Stomach (tissue), 8 donors: ENCODE measurements at regions not wholly inside any gene's neighbourhood (a gene's known extent, or its start where the extent isn't known, plus 50 kb on each side); places are given as distances from the start of the nearest gene placed in this dataset.

Source experiments
- DNase-seq, 2 donors: peaks; one replicate each; pipeline versions ENCODE4 v3.0.0 to v3.0.0-alpha.2; 2013 to 2019
- H3K27ac ChIP-seq, 5 donors: fragments of 200-600 bp in 4 of 5; sonication (generic) in 4 of 5; one replicate each; pipeline ENCODE4 v1.5.1; 2013 to 2019; ENCODE audit warnings: mild to moderate bottlenecking in 1 of 5, moderate library complexity in 1 of 5
- H3K27me3 ChIP-seq, 3 donors: fragments of 200-600 bp; sonication (generic); one replicate each; pipeline ENCODE4 v1.5.1; 2017 to 2019; ENCODE audit warnings: mixed run types in 1 of 3
- H3K36me3 ChIP-seq, 4 donors: fragments of 200-600 bp; sonication (generic); 1 replicate in 3 of 4; 2 replicates in 1 of 4; pipeline ENCODE4 v1.5.1; 2016 to 2019
- H3K4me1 ChIP-seq, 4 donors: fragments of 200-600 bp; sonication (generic); one replicate each; pipeline ENCODE4 v1.5.1; 2016 to 2019
- H3K4me3 ChIP-seq, 4 donors: fragments of 200-600 bp; sonication (generic) in 3 of 4; one replicate each; pipeline ENCODE4 v1.5.1; 2016 to 2019; ENCODE audit warnings: mild to moderate bottlenecking in 1 of 4
- H3K9me3 ChIP-seq, 4 donors: fragments of 200-600 bp; sonication (generic); one replicate each; pipeline ENCODE4 v1.5.1; 2016 to 2019
- CTCF ChIP-seq, 7 experiments: fragments of 450-650 bp in 4 of 7; fragments of 200-600 bp in 3 of 7; sonication (generic) in 3 of 7; IDR thresholded peaks; one replicate each; pipeline ENCODE4 v1.5.1; 2016 to 2019; ENCODE audit warnings: antibody characterized with exemption in 7 of 7, control low read depth in 2 of 7, mild to moderate bottlenecking in 1 of 7
- EP300 ChIP-seq: sonication (generic); formaldehyde crosslinking; IDR thresholded peaks from one replicate; pipeline ENCODE4 v1.6.1; 2017; ENCODE audit warnings: antibody characterized with exemption
- POLR2A ChIP-seq, 4 donors: fragments of 450-650 bp; IDR thresholded peaks; one replicate each; pipeline ENCODE4 v1.6.1; 2016; ENCODE audit warnings: antibody characterized with exemption in 4 of 4, control low read depth in 2 of 4, mild to moderate bottlenecking in 1 of 4, moderate library complexity in 1 of 4
- POLR2AphosphoS5 ChIP-seq, 3 donors: sonication (generic); formaldehyde crosslinking; IDR thresholded peaks; one replicate each; pipeline ENCODE4 v1.6.1; 2016; ENCODE audit warnings: antibody characterized with exemption in 3 of 3
- WGBS, 5 donors: extraction: QIAGEN DNeasy Blood & Tissue Kit in 3 of 5; methylation state at CpG; one replicate each; pipeline versions ENCODE4 v1.1.5 to v1.1.7; 2013 to 2018; 5-methylcytosine and 5-hydroxymethylcytosine counted together
- intact Hi-C: fragments of 100-400 bp; cut with DNase I; formaldehyde crosslinking; loops from one replicate; pipeline ENCODE4 v1.15.1; 2023; ENCODE audit warnings: low total_unique reads
- donor health status: healthy with polysubstance abuse.
- donor health status: Bipolar disorder and iron deficiency.
- donor health status: healthy.

- TF ChIP-seq EP300 (no peak), POLR2AphosphoS5 (IDR thresholded peaks at IDR 0.05) (no peak), POLR2A (IDR thresholded peaks at IDR 0.05) (no peak), CTCF (IDR thresholded peaks at IDR 0.05) (no peak)
- Histone ChIP-seq H3K36me3 (no peaks in the 10 kb centered on the region), H3K27ac (no peak overlapping the region), H3K4me3 (no peak overlapping the region), H3K4me1 (no peaks in the 10 kb centered on the region), H3K27me3 (peaks cover 0 to 35% (median 7%) of the 10 kb centered on the region in 3 donors), H3K9me3 (peaks cover 5 to 48% (median 40%) of the 10 kb centered on the region in 4 donors)
- 71 to 85% (median 80%) methylated on average over 4 to 12 of the region's 12 CpGs for WGBS, 5 donors
- intact Hi-C loops, result no loop called here
- DNase-seq, result no peak
Measured at GRCh38 chr22:44609400-44609988, 92.5 kb upstream of the PRR5 start.

- no peak for TF ChIP-seq POLR2AphosphoS5 (IDR thresholded peaks at IDR 0.05)
- no peak for TF ChIP-seq CTCF (IDR thresholded peaks at IDR 0.05)
- no peak for TF ChIP-seq POLR2A (IDR thresholded peaks at IDR 0.05)
- TF ChIP-seq EP300, result no peak
- Histone ChIP-seq H3K36me3 (no peaks in the 10 kb centered on the region), H3K9me3 (peaks cover 5 to 41% (median 33%) of the 10 kb centered on the region in 4 donors), H3K4me3 (no peak overlapping the region), H3K27ac (no peak overlapping the region), H3K4me1 (no peaks in the 10 kb centered on the region), H3K27me3 (peaks cover 0 to 35% (median 7%) of the 10 kb centered on the region in 3 donors)
- intact Hi-C loops, result no loop called here
- peak in 1 of 2 donors; percentile 63 for DNase-seq
- 36 to 61% (median 57%) methylated on average over 8 to 13 of the region's 13 CpGs for WGBS, 5 donors
Measured at GRCh38 chr22:44608597-44609399, 93.2 kb upstream of the PRR5 start.

GRCh38 chr22:44606126-44606525 lies 95.9 kb upstream of the PRR5 start:
- TF ChIP-seq EP300 (no peak), POLR2A (IDR thresholded peaks at IDR 0.05) (no peak), CTCF (IDR thresholded peaks at IDR 0.05) (no peak), POLR2AphosphoS5 (IDR thresholded peaks at IDR 0.05) (no peak)
- DNase-seq, result no peak
- WGBS, 5 donors, result 65 to 78% (median 67%) methylated on average over 8 to 12 of the region's 12 CpGs

GRCh38 chr22:44605486-44605885 lies 96.5 kb upstream of the PRR5 start:
- 61 to 75% (median 68%) methylated on average over 9 of the region's 9 CpGs for WGBS, 5 donors
- H3K27ac ChIP-seq, result no peak overlapping the region
- TF ChIP-seq POLR2A (IDR thresholded peaks at IDR 0.05) (no peak), CTCF (IDR thresholded peaks at IDR 0.05) (no peak), POLR2AphosphoS5 (IDR thresholded peaks at IDR 0.05) (no peak), EP300 (no peak)
- H3K9me3 ChIP-seq, result peaks cover 0 to 7% (median 1%) of the 10 kb centered on the region in 4 donors
- H3K4me3 ChIP-seq, result no peak overlapping the region
- no peaks in the 10 kb centered on the region for H3K36me3 ChIP-seq
- DNase-seq, result no peak
- intact Hi-C loops, result no loop called here
- H3K4me1 ChIP-seq, result no peaks in the 10 kb centered on the region
- H3K27me3 ChIP-seq, result peaks cover 0 to 49% (median 7%) of the 10 kb centered on the region in 3 donors

More at GRCh38 chr22:44606126-44606525, 95.9 kb upstream of the PRR5 start:
- H3K27me3 ChIP-seq, result peaks cover 0 to 43% (median 7%) of the 10 kb centered on the region in 3 donors
- H3K4me1 ChIP-seq, result no peaks in the 10 kb centered on the region
- H3K27ac ChIP-seq, result no peak overlapping the region
- intact Hi-C loops, result no loop called here
- H3K4me3 ChIP-seq, result no peak overlapping the region
- no peaks in the 10 kb centered on the region for H3K36me3 ChIP-seq
- H3K9me3 ChIP-seq, result peaks cover 0 to 14% (median 7%) of the 10 kb centered on the region in 4 donors
